Transverse colon (tissue), 4 donors: ENCODE measurements at regions not wholly inside any gene's neighbourhood (a gene's known extent, or its start where the extent isn't known, plus 50 kb on each side); places are given as distances from the start of the nearest gene placed in this dataset.

Experiments used
- DNase-seq: peaks from one replicate; pipeline ENCODE4 v3.0.0-alpha.2; 2019
- H3K27ac ChIP-seq, 4 donors: fragments of 200-600 bp; sonication (generic); 2 replicates each; pipeline ENCODE4 v1.5.1; 2016 to 2018; ENCODE audit warnings: inconsistent platforms in 4 of 4
- H3K27me3 ChIP-seq: fragments of 200-600 bp; sonication (generic); 2 replicates; pipeline ENCODE4 v1.5.1; 2017; ENCODE audit warnings: inconsistent platforms
- H3K36me3 ChIP-seq, 4 donors: fragments of 200-600 bp; sonication (generic); 2 replicates each; pipeline ENCODE4 v1.5.1; 2017 to 2019; ENCODE audit warnings: inconsistent platforms in 4 of 4
- H3K4me1 ChIP-seq, 4 donors: fragments of 200-600 bp; sonication (generic); 2 replicates each; pipeline ENCODE4 v1.5.1; 2017 to 2020; ENCODE audit warnings: inconsistent platforms in 4 of 4
- H3K4me3 ChIP-seq, 4 donors: fragments of 200-600 bp; sonication (generic); 1 replicate in 1 of 4; 2 replicates in 3 of 4; pipeline versions ENCODE4 v1.5.1 to v1.6.1; 2017 to 2019; ENCODE audit warnings: inconsistent platforms in 4 of 4
- H3K9me3 ChIP-seq, 2 donors: fragments of 200-600 bp; sonication (generic); 2 replicates each; pipeline ENCODE4 v1.5.1; 2017 to 2019; ENCODE audit warnings: inconsistent platforms in 2 of 2
- EP300 ChIP-seq: sonication (generic); formaldehyde crosslinking; IDR thresholded peaks from one replicate; pipeline ENCODE4 v1.6.1; 2017; ENCODE audit warnings: antibody characterized with exemption, low read depth
- POLR2A ChIP-seq: fragments of 450-650 bp; IDR thresholded peaks from one replicate; pipeline ENCODE4 v1.6.1; 2016; ENCODE audit warnings: antibody characterized with exemption, mild to moderate bottlenecking, moderate library complexity
- POLR2AphosphoS5 ChIP-seq, 3 donors: sonication (generic); formaldehyde crosslinking; IDR thresholded peaks; one replicate each; pipeline ENCODE4 v1.6.1; 2016; ENCODE audit warnings: antibody characterized with exemption in 3 of 3
- WGBS, 2 donors: methylation state at CpG; one replicate each; pipeline ENCODE4 v1.1.5; 2018; ENCODE audit warnings: low coverage in 1 of 2; 5-methylcytosine and 5-hydroxymethylcytosine counted together
- in situ Hi-C, 4 donors: fragments of 200-750 bp; cut with MboI; loops; one replicate each; pipeline versions ENCODE4 v1.15.0 to v1.15.1; 2017; ENCODE audit warnings: low sequenced_read_pairs in 3 of 4, low pct_ligation_motif_present in 1 of 4, low pct_unique_long_range_greater_than_20kb in 1 of 4
- intact Hi-C: fragments of 100-400 bp; cut with DNase I; formaldehyde crosslinking; loops from one replicate; pipeline ENCODE4 v1.15.1; 2023; ENCODE audit warnings: low total_unique reads
- TF ChIP-seq, protein P1 (sequence below), 5 experiments: fragments of 200-600 bp in 3 of 5; fragments of 450-650 bp in 2 of 5; sonication (generic) in 3 of 5; IDR thresholded peaks; 1 replicate in 2 of 5; 2 replicates in 3 of 5; pipeline ENCODE4 v1.5.1; 2016 to 2017; ENCODE audit warnings: antibody characterized with exemption in 5 of 5, inconsistent platforms in 3 of 5, mild to moderate bottlenecking in 2 of 5, moderate library complexity in 1 of 5

DNA sequence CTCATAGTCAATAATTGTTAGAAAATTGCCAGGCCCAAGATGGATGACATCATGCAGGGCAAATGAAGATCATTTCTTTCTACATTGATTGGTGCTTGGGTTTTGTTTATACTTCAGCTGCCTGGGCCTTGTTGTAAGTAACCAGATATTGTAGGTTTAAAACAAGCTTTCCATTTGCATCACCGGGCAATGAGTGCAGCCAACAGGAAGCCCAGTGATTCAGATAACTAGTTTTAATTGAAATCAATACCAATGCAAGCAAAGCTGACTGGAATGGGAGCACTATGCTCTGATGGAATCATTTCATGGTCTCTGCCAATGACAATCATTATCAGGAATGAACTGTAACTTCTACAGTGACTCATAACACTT, 279.3 kb downstream of the DUSP6 start:
- intact Hi-C loops, result no loop called here
- in situ Hi-C loops, result no loop called here
- Histone ChIP-seq H3K36me3 (no peaks in the 10 kb centered on the region), H3K27me3 (no peaks in the 10 kb centered on the region), H3K9me3 (no peaks in the 10 kb centered on the region), H3K27ac (no peak overlapping the region), H3K4me3 (no peak overlapping the region), H3K4me1 (no peaks in the 10 kb centered on the region)
- TF ChIP-seq EP300 (no peak), POLR2AphosphoS5 (IDR thresholded peaks at IDR 0.05) (no peak), POLR2A (no peak)
- TF ChIP-seq, protein P1, sequence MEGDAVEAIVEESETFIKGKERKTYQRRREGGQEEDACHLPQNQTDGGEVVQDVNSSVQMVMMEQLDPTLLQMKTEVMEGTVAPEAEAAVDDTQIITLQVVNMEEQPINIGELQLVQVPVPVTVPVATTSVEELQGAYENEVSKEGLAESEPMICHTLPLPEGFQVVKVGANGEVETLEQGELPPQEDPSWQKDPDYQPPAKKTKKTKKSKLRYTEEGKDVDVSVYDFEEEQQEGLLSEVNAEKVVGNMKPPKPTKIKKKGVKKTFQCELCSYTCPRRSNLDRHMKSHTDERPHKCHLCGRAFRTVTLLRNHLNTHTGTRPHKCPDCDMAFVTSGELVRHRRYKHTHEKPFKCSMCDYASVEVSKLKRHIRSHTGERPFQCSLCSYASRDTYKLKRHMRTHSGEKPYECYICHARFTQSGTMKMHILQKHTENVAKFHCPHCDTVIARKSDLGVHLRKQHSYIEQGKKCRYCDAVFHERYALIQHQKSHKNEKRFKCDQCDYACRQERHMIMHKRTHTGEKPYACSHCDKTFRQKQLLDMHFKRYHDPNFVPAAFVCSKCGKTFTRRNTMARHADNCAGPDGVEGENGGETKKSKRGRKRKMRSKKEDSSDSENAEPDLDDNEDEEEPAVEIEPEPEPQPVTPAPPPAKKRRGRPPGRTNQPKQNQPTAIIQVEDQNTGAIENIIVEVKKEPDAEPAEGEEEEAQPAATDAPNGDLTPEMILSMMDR (IDR thresholded peaks at IDR 0.05), result no peak
- no peak for DNase-seq
- 50 to 68% methylated on average over 1 of the region's 1 CpG for WGBS, 2 donors

DNA sequence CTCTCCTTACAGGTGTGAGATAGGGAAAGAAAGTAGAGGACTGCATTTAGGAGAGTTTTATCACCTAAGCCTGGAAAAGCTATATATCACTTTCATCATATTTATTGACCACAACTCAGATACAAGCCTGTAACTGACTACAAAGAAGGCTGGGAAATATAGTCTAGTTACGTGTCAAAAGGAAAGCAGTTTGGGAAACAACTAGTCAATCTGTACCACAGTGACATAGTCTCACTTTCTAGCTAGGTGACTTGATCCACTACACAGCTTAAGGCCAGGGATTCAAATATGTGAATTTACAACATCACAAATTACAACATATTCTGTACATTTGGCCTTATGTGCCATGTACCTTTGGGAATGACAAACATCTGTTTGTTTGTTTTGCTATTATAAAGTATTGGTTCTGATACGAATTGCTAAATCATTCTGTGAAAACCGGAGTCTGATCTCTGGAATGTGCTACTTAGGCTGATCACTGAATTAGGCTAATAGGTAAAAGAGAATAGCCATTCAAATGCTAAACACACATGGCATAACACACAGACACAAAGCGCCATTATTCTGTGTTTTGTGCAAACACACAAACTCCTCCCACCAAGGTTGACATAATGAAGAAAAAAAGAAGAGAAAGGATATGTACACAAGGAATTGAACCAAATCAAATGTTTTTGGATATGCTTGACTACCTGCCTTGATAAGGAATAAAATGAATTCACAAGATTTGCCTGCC, 279.8 kb downstream of the DUSP6 start:
- no peaks in the 10 kb centered on the region for H3K36me3 ChIP-seq
- no peak overlapping the region for H3K4me3 ChIP-seq
- DNase-seq, result no peak
- no peaks in the 10 kb centered on the region for H3K27me3 ChIP-seq
- no peaks in the 10 kb centered on the region for H3K4me1 ChIP-seq
- H3K27ac ChIP-seq, result no peak overlapping the region
- in situ Hi-C loops, result no loop called here
- 90 to 97% methylated on average over 4 of the region's 4 CpGs for WGBS, 2 donors
- intact Hi-C loops, result no loop called here
- no peak for TF ChIP-seq EP300
- TF ChIP-seq POLR2A, result no peak
- no peak for TF ChIP-seq POLR2AphosphoS5 (IDR thresholded peaks at IDR 0.05)
- TF ChIP-seq, protein P1 (IDR thresholded peaks at IDR 0.05), result no peak
- H3K9me3 ChIP-seq, result no peaks in the 10 kb centered on the region

DNA sequence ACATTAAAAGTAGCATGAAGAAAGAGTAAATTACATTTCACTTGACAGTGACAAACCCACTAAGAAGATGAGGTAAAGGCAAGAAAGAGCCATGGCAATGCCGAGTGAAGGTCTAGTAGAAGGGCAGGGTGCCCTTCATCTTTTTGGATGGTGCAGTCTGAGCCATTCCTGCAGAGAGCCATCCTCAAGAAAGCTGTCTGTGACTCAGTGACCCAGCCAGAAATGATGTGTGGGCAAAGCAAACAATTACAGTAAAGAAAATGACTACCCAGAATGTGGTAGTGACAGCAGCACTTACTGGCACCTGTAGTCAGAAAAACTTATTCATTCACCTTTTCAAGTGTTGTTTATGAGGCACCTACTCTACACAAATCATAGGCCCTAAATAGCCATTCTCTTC, 281.7 kb downstream of the DUSP6 start:
- intact Hi-C loops (no loop called here), in situ Hi-C loops (no loop called here)
- TF ChIP-seq POLR2A (no peak), POLR2AphosphoS5 (IDR thresholded peaks at IDR 0.05) (no peak), EP300 (no peak)
- TF ChIP-seq, protein P1 (IDR thresholded peaks at IDR 0.05), result no peak
- Histone ChIP-seq H3K36me3 (no peaks in the 10 kb centered on the region), H3K4me3 (no peak overlapping the region), H3K4me1 (no peaks in the 10 kb centered on the region), H3K27ac (no peak overlapping the region), H3K9me3 (no peaks in the 10 kb centered on the region), H3K27me3 (no peaks in the 10 kb centered on the region)
- no peak for DNase-seq
- WGBS, 2 donors, result 100% methylated on average over 1 of the region's 1 CpG

- Histone ChIP-seq H3K4me3 (no peak overlapping the region), H3K9me3 (no peaks in the 10 kb centered on the region), H3K36me3 (no peaks in the 10 kb centered on the region), H3K27me3 (no peaks in the 10 kb centered on the region), H3K27ac (no peak overlapping the region), H3K4me1 (no peaks in the 10 kb centered on the region)
- TF ChIP-seq EP300 (no peak), POLR2AphosphoS5 (IDR thresholded peaks at IDR 0.05) (no peak), POLR2A (no peak)
- TF ChIP-seq, protein P1 (IDR thresholded peaks at IDR 0.05), result no peak
- DNase-seq, result no peak
- WGBS, 2 donors, result 80 to 82% methylated on average over 2 of the region's 2 CpGs
- intact Hi-C loops (no loop called here), in situ Hi-C loops (no loop called here)
Observed at GRCh38 chr12:89069431-89069830, 282.9 kb downstream of the DUSP6 start.
